HG02885 (cell line): ENCODE measurements at regions not wholly inside any gene's neighbourhood (a gene's known extent, or its start where the extent isn't known, plus 50 kb on each side); places are given as distances from the start of the nearest gene placed in this dataset.

Experiments
- ATAC-seq: cut with Tn5 transposase; IDR thresholded peaks from one replicate; pipeline ENCODE4 v1.9.1; 2021; ENCODE audit warnings: mild to moderate bottlenecking; ENCODE audit not compliant: unreplicated experiment, poor library complexity

- ATAC-seq = no peak
Observed at GRCh38 chr2:152820048-152820447, 101.6 kb downstream of the ARL6IP6 start.

- no peak for ATAC-seq
Observed at GRCh38 chr2:152815634-152816257, 97.3 kb downstream of the ARL6IP6 start.

GRCh38 chr2:152814475-152815030 is 96.1 kb downstream of the ARL6IP6 start:
- ATAC-seq = no peak

- ATAC-seq = no peak
Observed at GRCh38 chr2:152813351-152813750, 94.9 kb downstream of the ARL6IP6 start.
